ENCODE measurements at regions not wholly inside any gene's neighbourhood (a gene's known extent, or its start where the extent isn't known, plus 50 kb on each side); places are given as distances from the start of the nearest gene placed in this dataset.

- TF ChIP-seq CTCF (IDR thresholded peaks at IDR 0.05; ENCODE audit: low read depth, low read length) (no peak), EZH2phosphoT487 (IDR thresholded peaks at IDR 0.05; ENCODE audit: low read depth) (no peak)
Measured at GRCh38 chr11:127252321-127252720, 251.8 kb upstream of the KIRREL3 start.

All from OCI-LY3 (cell line).